ENCODE measurements at regions not wholly inside any gene's neighbourhood (a gene's known extent, or its start where the extent isn't known, plus 50 kb on each side); places are given as distances from the start of the nearest gene placed in this dataset.

DNA sequence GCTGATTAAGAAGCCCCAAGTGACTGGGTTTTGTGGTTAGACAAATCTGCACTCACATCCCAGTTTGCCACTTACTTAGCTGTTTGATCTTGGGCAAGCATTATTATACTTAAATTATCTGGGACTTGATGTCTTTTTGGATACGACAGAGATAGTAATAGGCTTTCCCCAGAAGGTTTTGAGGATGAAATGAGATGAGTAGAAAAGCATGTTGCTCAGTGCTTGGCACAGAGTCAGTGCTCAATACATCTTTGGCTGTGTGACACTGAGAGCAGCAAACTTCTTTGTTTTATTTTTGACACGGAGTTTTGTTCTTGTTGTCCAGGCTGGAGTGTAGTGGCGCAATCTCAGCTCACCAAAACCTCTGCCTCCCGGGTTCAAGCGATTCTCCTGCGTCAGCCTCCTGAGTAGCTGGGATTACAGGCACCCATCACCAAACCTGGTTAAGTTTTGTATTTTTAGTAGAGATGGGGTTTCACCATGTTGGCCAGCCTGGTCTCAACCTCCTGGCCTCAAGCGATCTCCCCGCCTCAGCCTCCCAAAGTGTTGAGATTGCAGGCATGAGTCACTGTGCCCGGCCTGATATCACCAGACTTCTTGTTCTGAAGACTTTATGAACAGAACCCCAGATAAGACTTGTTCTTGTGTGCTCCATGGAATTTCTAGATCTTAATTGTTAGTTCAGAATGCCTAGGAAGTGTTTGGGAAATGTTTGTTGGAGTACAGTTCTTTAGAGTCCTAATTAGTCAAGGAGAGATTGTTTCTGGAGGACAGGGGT, 521.2 kb downstream of the SLC4A3 start:
- Histone ChIP-seq H3K36me3 (ENCODE audit: control insufficient read depth in 5 of 5, insufficient read depth in 5 of 5, low read length in 5 of 5) (no peaks in the 10 kb centered on the region), H3K4me3 (ENCODE audit: low read depth in 1 of 5, low read length in 5 of 5) (no peak overlapping the region), H3K9ac (ENCODE audit: low read length in 5 of 5) (no peak overlapping the region), H3K4me1 (ENCODE audit: control insufficient read depth in 5 of 5, insufficient read depth in 5 of 5, low read length in 5 of 5) (peaks cover 0 to 7% (median 0%) of the 10 kb centered on the region in 5 donors), H3K9me3 (ENCODE audit: control insufficient read depth in 5 of 5, low read length in 5 of 5) (no peaks in the 10 kb centered on the region), H3K27me3 (ENCODE audit: control insufficient read depth in 5 of 5, insufficient read depth in 4 of 5, low read length in 5 of 5) (no peaks in the 10 kb centered on the region), H3K27ac (ENCODE audit: low read depth, low read length) (no peak overlapping the region)

- no peaks in the 10 kb centered on the region for H3K27me3 ChIP-seq (ENCODE audit: control insufficient read depth in 5 of 5, insufficient read depth in 4 of 5, low read length in 5 of 5)
- H3K9ac ChIP-seq (ENCODE audit: low read length in 5 of 5): no peak overlapping the region
- no peaks in the 10 kb centered on the region for H3K36me3 ChIP-seq (ENCODE audit: control insufficient read depth in 5 of 5, insufficient read depth in 5 of 5, low read length in 5 of 5)
- peaks cover 0 to 7% (median 0%) of the 10 kb centered on the region in 5 donors for H3K4me1 ChIP-seq (ENCODE audit: control insufficient read depth in 5 of 5, insufficient read depth in 5 of 5, low read length in 5 of 5)
- no peak overlapping the region for H3K4me3 ChIP-seq (ENCODE audit: low read depth in 1 of 5, low read length in 5 of 5)
- H3K27ac ChIP-seq (ENCODE audit: low read depth, low read length): no peak overlapping the region
- no peaks in the 10 kb centered on the region for H3K9me3 ChIP-seq (ENCODE audit: control insufficient read depth in 5 of 5, low read length in 5 of 5)
These were observed 523.9 kb downstream of the SLC4A3 start for GRCh38 chr2:220151341-220151740.

GRCh38 chr2:220152281-220152935, 525.0 kb downstream of the SLC4A3 start:
- Histone ChIP-seq H3K4me3 (ENCODE audit: low read depth in 1 of 5, low read length in 5 of 5) (no peak overlapping the region), H3K27ac (ENCODE audit: low read depth, low read length) (no peak overlapping the region), H3K9me3 (ENCODE audit: control insufficient read depth in 5 of 5, low read length in 5 of 5) (no peaks in the 10 kb centered on the region), H3K9ac (ENCODE audit: low read length in 5 of 5) (no peak overlapping the region), H3K27me3 (ENCODE audit: control insufficient read depth in 5 of 5, insufficient read depth in 4 of 5, low read length in 5 of 5) (no peaks in the 10 kb centered on the region), H3K36me3 (ENCODE audit: control insufficient read depth in 5 of 5, insufficient read depth in 5 of 5, low read length in 5 of 5) (no peaks in the 10 kb centered on the region), H3K4me1 (ENCODE audit: control insufficient read depth in 5 of 5, insufficient read depth in 5 of 5, low read length in 5 of 5) (peaks cover 0 to 3% (median 0%) of the 10 kb centered on the region in 5 donors)

- Histone ChIP-seq H3K4me1 (ENCODE audit: control insufficient read depth in 5 of 5, insufficient read depth in 5 of 5, low read length in 5 of 5) (no peaks in the 10 kb centered on the region), H3K27ac (ENCODE audit: low read depth, low read length) (no peak overlapping the region)
These were observed 525.7 kb downstream of the SLC4A3 start for GRCh38 chr2:220153118-220153517.

GRCh38 chr2:220154304-220154703, 526.9 kb downstream of the SLC4A3 start:
- no peaks in the 10 kb centered on the region for H3K27me3 ChIP-seq (ENCODE audit: control insufficient read depth in 5 of 5, insufficient read depth in 4 of 5, low read length in 5 of 5)
- no peak overlapping the region for H3K4me3 ChIP-seq (ENCODE audit: low read depth in 1 of 5, low read length in 5 of 5)
- H3K9me3 ChIP-seq (ENCODE audit: control insufficient read depth in 5 of 5, low read length in 5 of 5): no peaks in the 10 kb centered on the region
- H3K4me1 ChIP-seq (ENCODE audit: control insufficient read depth in 5 of 5, insufficient read depth in 5 of 5, low read length in 5 of 5): no peaks in the 10 kb centered on the region
- no peak overlapping the region for H3K27ac ChIP-seq (ENCODE audit: low read depth, low read length)
- H3K36me3 ChIP-seq (ENCODE audit: control insufficient read depth in 5 of 5, insufficient read depth in 5 of 5, low read length in 5 of 5): no peaks in the 10 kb centered on the region
- H3K9ac ChIP-seq (ENCODE audit: low read length in 5 of 5): no peak overlapping the region

More at GRCh38 chr2:220153118-220153517, 525.7 kb downstream of the SLC4A3 start:
- H3K36me3 ChIP-seq (ENCODE audit: control insufficient read depth in 5 of 5, insufficient read depth in 5 of 5, low read length in 5 of 5): no peaks in the 10 kb centered on the region
- no peak overlapping the region for H3K4me3 ChIP-seq (ENCODE audit: low read depth in 1 of 5, low read length in 5 of 5)
- no peaks in the 10 kb centered on the region for H3K27me3 ChIP-seq (ENCODE audit: control insufficient read depth in 5 of 5, insufficient read depth in 4 of 5, low read length in 5 of 5)
- no peak overlapping the region for H3K9ac ChIP-seq (ENCODE audit: low read length in 5 of 5)
- no peaks in the 10 kb centered on the region for H3K9me3 ChIP-seq (ENCODE audit: control insufficient read depth in 5 of 5, low read length in 5 of 5)

- no peak overlapping the region for H3K27ac ChIP-seq (ENCODE audit: low read depth, low read length)
- H3K36me3 ChIP-seq (ENCODE audit: control insufficient read depth in 5 of 5, insufficient read depth in 5 of 5, low read length in 5 of 5): no peaks in the 10 kb centered on the region
- peaks cover 0 to 5% (median 4%) of the 10 kb centered on the region in 5 donors for H3K9me3 ChIP-seq (ENCODE audit: control insufficient read depth in 5 of 5, low read length in 5 of 5)
- no peak overlapping the region for H3K9ac ChIP-seq (ENCODE audit: low read length in 5 of 5)
- peaks cover 0 to 9% (median 4%) of the 10 kb centered on the region in 5 donors for H3K4me1 ChIP-seq (ENCODE audit: control insufficient read depth in 5 of 5, insufficient read depth in 5 of 5, low read length in 5 of 5)
- no peak overlapping the region for H3K4me3 ChIP-seq (ENCODE audit: low read depth in 1 of 5, low read length in 5 of 5)
- H3K27me3 ChIP-seq (ENCODE audit: control insufficient read depth in 5 of 5, insufficient read depth in 4 of 5, low read length in 5 of 5): no peaks in the 10 kb centered on the region
These were observed 529.9 kb downstream of the SLC4A3 start for GRCh38 chr2:220157312-220157711.

DNA sequence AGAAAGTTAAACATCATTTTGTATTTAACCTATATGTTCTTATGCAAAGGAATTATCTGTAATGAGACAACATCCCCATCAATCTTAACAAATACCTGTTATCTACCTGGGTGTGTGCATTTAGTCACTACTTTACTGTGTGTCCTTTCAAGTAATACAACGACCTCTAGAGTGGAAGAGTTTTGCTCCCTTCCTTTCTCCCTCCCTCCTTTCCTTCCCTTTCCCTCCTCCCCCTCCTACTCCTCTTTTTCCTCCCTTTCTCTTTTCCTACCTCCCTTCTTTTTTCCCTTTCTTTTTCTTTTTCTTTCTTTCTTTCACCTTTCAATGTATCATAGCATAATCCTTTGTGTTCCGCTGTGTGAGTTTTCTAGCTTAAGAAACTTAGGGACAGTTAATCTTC, 532.3 kb downstream of the SLC4A3 start:
- Histone ChIP-seq H3K4me1 (ENCODE audit: control insufficient read depth in 5 of 5, insufficient read depth in 5 of 5, low read length in 5 of 5) (peaks cover 0 to 12% (median 4%) of the 10 kb centered on the region in 5 donors), H3K4me3 (ENCODE audit: low read depth in 1 of 5, low read length in 5 of 5) (no peak overlapping the region), H3K36me3 (ENCODE audit: control insufficient read depth in 5 of 5, insufficient read depth in 5 of 5, low read length in 5 of 5) (no peaks in the 10 kb centered on the region)

DNA sequence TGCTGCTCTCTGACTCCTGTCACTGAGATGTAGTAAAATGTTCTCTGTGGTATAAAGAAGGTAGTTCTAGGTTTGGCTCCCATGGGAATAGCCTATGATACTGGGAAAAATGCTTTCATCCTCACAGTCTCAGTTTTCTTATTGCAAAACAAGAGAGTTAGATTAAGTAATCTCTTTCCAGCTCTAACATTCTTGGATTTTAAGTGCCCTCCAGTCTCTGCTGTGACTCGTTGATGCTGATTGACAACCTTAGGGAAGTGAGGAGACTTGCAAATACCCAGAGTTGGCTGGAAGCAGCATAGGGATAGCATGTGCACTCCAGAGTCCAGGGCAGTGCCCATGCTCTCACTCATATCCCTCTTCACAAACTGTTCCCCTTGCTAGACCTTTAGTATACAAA, 534.9 kb downstream of the SLC4A3 start:
- no peak overlapping the region for H3K9ac ChIP-seq (ENCODE audit: low read length in 5 of 5)
- no peaks in the 10 kb centered on the region for H3K36me3 ChIP-seq (ENCODE audit: control insufficient read depth in 5 of 5, insufficient read depth in 5 of 5, low read length in 5 of 5)
- H3K27me3 ChIP-seq (ENCODE audit: control insufficient read depth in 5 of 5, insufficient read depth in 4 of 5, low read length in 5 of 5): no peaks in the 10 kb centered on the region
- peaks cover 0 to 15% (median 4%) of the 10 kb centered on the region in 5 donors for H3K4me1 ChIP-seq (ENCODE audit: control insufficient read depth in 5 of 5, insufficient read depth in 5 of 5, low read length in 5 of 5)
- peaks cover 0 to 5% (median 4%) of the 10 kb centered on the region in 5 donors for H3K9me3 ChIP-seq (ENCODE audit: control insufficient read depth in 5 of 5, low read length in 5 of 5)
- no peak overlapping the region for H3K27ac ChIP-seq (ENCODE audit: low read depth, low read length)
- H3K4me3 ChIP-seq (ENCODE audit: low read depth in 1 of 5, low read length in 5 of 5): no peak overlapping the region

More for the DNA sequence above, 532.3 kb downstream of the SLC4A3 start:
- Histone ChIP-seq H3K9me3 (ENCODE audit: control insufficient read depth in 5 of 5, low read length in 5 of 5) (peaks cover 0 to 5% (median 4%) of the 10 kb centered on the region in 5 donors), H3K27ac (ENCODE audit: low read depth, low read length) (no peak overlapping the region), H3K9ac (ENCODE audit: low read length in 5 of 5) (no peak overlapping the region), H3K27me3 (ENCODE audit: control insufficient read depth in 5 of 5, insufficient read depth in 4 of 5, low read length in 5 of 5) (no peaks in the 10 kb centered on the region)

- Histone ChIP-seq H3K27me3 (ENCODE audit: control insufficient read depth in 5 of 5, insufficient read depth in 4 of 5, low read length in 5 of 5) (no peaks in the 10 kb centered on the region), H3K27ac (ENCODE audit: low read depth, low read length) (no peak overlapping the region), H3K9me3 (ENCODE audit: control insufficient read depth in 5 of 5, low read length in 5 of 5) (peaks cover 0 to 5% (median 4%) of the 10 kb centered on the region in 5 donors), H3K36me3 (ENCODE audit: control insufficient read depth in 5 of 5, insufficient read depth in 5 of 5, low read length in 5 of 5) (no peaks in the 10 kb centered on the region), H3K4me3 (ENCODE audit: low read depth in 1 of 5, low read length in 5 of 5) (no peak overlapping the region), H3K4me1 (ENCODE audit: control insufficient read depth in 5 of 5, insufficient read depth in 5 of 5, low read length in 5 of 5) (peaks cover 0 to 15% (median 4%) of the 10 kb centered on the region in 5 donors), H3K9ac (ENCODE audit: low read length in 5 of 5) (no peak overlapping the region)
These were observed 536.1 kb downstream of the SLC4A3 start for GRCh38 chr2:220163486-220163885.

DNA sequence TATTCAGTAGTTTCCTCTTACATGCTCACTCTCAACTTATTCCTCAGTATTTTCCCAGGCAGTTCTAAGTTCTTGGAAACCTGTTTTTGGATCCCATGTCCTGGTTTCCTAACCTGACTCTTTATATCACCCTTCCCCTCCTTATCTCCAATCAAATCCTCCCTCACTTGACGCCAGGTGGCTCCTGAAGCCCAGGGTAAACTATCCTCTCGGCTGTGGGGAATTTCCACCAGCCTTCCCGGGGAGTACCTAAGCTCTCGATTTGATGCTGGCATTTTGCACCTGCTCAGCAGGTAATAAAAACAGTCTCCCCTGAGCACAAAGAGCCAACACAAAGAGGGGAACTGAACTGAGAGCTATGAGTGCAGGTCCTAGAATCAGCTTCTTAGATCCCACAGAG, 538.0 kb downstream of the SLC4A3 start:
- Histone ChIP-seq H3K27ac (ENCODE audit: low read depth, low read length) (no peak overlapping the region), H3K27me3 (ENCODE audit: control insufficient read depth in 5 of 5, insufficient read depth in 4 of 5, low read length in 5 of 5) (no peaks in the 10 kb centered on the region), H3K4me3 (ENCODE audit: low read depth in 1 of 5, low read length in 5 of 5) (no peak overlapping the region), H3K36me3 (ENCODE audit: control insufficient read depth in 5 of 5, insufficient read depth in 5 of 5, low read length in 5 of 5) (no peaks in the 10 kb centered on the region), H3K4me1 (ENCODE audit: control insufficient read depth in 5 of 5, insufficient read depth in 5 of 5, low read length in 5 of 5) (peaks cover 0 to 15% (median 4%) of the 10 kb centered on the region in 5 donors), H3K9ac (ENCODE audit: low read length in 5 of 5) (no peak overlapping the region), H3K9me3 (ENCODE audit: control insufficient read depth in 5 of 5, low read length in 5 of 5) (peaks cover 0 to 5% (median 4%) of the 10 kb centered on the region in 5 donors)

Data from subcutaneous abdominal adipose tissue (tissue), 5 donors.